MM.1S (cell line): ENCODE measurements at regions not wholly inside any gene's neighbourhood (a gene's known extent, or its start where the extent isn't known, plus 50 kb on each side); places are given as distances from the start of the nearest gene placed in this dataset.

ENCODE experiments used
- DNase-seq: peaks from one replicate; pipeline ENCODE4 v3.0.0-alpha.2; 2015
- H2AFZ ChIP-seq: fragments of 300-600 bp; sonication (generic); 2 replicates; pipeline ENCODE4 v1.6.0; 2016; ENCODE audit warnings: antibody characterized with exemption, low read length
- H3F3A ChIP-seq: fragments of 300-600 bp; sonication (generic); 2 replicates; pipeline ENCODE4 v1.6.1; 2016; ENCODE audit warnings: mild to moderate bottlenecking, antibody characterized with exemption, low read length, moderate library complexity, mixed read lengths; ENCODE audit not compliant: insufficient read depth
- H3K27ac ChIP-seq: fragments of 300-600 bp; sonication (generic); 2 replicates; pipeline ENCODE4 v1.5.1; 2016; ENCODE audit warnings: mild to moderate bottlenecking, low read length
- H3K27me3 ChIP-seq: fragments of 300-600 bp; sonication (generic); replicated peaks from 2 replicates; pipeline ENCODE4 v1.6.0; 2016; ENCODE audit warnings: low read length; ENCODE audit not compliant: insufficient read depth
- H3K36me3 ChIP-seq: fragments of 300-600 bp; sonication (generic); replicated peaks from 2 replicates; pipeline ENCODE4 v1.6.1; 2016; ENCODE audit warnings: mild to moderate bottlenecking, low read length, mixed read lengths; ENCODE audit not compliant: insufficient read depth
- H3K4me1 ChIP-seq: fragments of 300-600 bp; sonication (generic); 2 replicates; pipeline ENCODE4 v1.6.1; 2016; ENCODE audit warnings: low read length, mixed read lengths
- H3K4me2 ChIP-seq: fragments of 300-600 bp; sonication (generic); 2 replicates; pipeline ENCODE4 v1.6.0; 2016; ENCODE audit warnings: low read depth, low read length
- H3K4me3 ChIP-seq: fragments of 300-600 bp; sonication (generic); 2 replicates; pipeline ENCODE4 v1.5.1; 2016; ENCODE audit warnings: low read length, mixed read lengths
- H3K79me2 ChIP-seq: fragments of 300-600 bp; sonication (generic); 2 replicates; pipeline ENCODE4 v1.6.1; 2016; ENCODE audit warnings: mixed run types, low read length, mixed read lengths
- H3K9ac ChIP-seq: fragments of 300-600 bp; sonication (generic); 2 replicates; pipeline ENCODE4 v1.6.1; 2016; ENCODE audit warnings: low read length, mixed read lengths
- H3K9me2 ChIP-seq: fragments of 300-600 bp; sonication (generic); replicated peaks from 2 replicates; pipeline ENCODE4 v1.6.1; 2016; ENCODE audit warnings: mild to moderate bottlenecking, low read length, mixed read lengths; ENCODE audit not compliant: insufficient read depth
- H3K9me3 ChIP-seq: fragments of 300-600 bp; sonication (generic); replicated peaks from 2 replicates; pipeline ENCODE4 v1.6.1; 2016; ENCODE audit warnings: mild to moderate bottlenecking, low read length, mixed read lengths; ENCODE audit not compliant: insufficient read depth
- H4K20me1 ChIP-seq: fragments of 300-600 bp; sonication (generic); 2 replicates; pipeline ENCODE4 v1.6.1; 2016; ENCODE audit warnings: mild to moderate bottlenecking, low read length, moderate library complexity, mixed read lengths; ENCODE audit not compliant: insufficient read depth
- EZH2 ChIP-seq: fragments of 300-600 bp; sonication (generic); optimal IDR thresholded peaks from 2 replicates; pipeline ENCODE3; 2017; ENCODE audit warnings: low read depth, mild to moderate bottlenecking, antibody characterized with exemption, low read length, mixed read lengths
- EZH2phosphoT487 ChIP-seq: fragments of 300-600 bp; sonication (generic); IDR thresholded peaks from 2 replicates; pipeline ENCODE4 v1.6.1; 2018; ENCODE audit warnings: antibody characterized with exemption, low read length
- TF ChIP-seq, protein P1 (sequence below): fragments of 300-600 bp; sonication (generic); IDR thresholded peaks from 2 replicates; pipeline ENCODE4 v1.5.1; 2016; ENCODE audit warnings: antibody characterized with exemption, low read length, mixed read lengths

DNA sequence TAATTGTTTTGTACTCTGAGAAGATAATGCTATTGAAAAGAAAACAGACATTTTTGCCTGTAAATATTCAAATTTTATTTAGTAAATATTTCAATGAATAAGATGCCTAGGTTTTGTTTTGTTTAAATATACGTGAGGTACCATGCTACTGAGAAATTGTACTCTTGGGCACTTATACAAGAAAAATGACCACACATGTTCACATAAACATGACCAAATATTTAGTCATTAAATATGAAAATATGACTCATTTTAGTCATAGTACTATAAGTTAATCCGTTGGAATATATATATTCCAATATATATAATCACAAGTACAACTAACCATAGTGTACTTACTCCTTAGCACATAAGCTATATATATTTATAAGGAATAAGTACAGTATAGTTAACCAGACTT lies 56.7 kb upstream of the ZNF804A start:
- Histone ChIP-seq H4K20me1 (no peaks in the 10 kb centered on the region), H3F3A (no peaks in the 10 kb centered on the region), H3K9me2 (no peaks in the 10 kb centered on the region), H3K27ac (no peak overlapping the region), H3K79me2 (no peaks in the 10 kb centered on the region), H3K4me1 (peaks cover 8% of the 10 kb centered on the region), H3K4me2 (no peak overlapping the region), H3K9ac (no peak overlapping the region), H3K36me3 (no peaks in the 10 kb centered on the region), H3K27me3 (no peaks in the 10 kb centered on the region), H2AFZ (no peak overlapping the region), H3K9me3 (no peaks in the 10 kb centered on the region), H3K4me3 (no peak overlapping the region)
- no peak for TF ChIP-seq EZH2phosphoT487
- TF ChIP-seq EZH2, result no peak
- TF ChIP-seq, protein P1, sequence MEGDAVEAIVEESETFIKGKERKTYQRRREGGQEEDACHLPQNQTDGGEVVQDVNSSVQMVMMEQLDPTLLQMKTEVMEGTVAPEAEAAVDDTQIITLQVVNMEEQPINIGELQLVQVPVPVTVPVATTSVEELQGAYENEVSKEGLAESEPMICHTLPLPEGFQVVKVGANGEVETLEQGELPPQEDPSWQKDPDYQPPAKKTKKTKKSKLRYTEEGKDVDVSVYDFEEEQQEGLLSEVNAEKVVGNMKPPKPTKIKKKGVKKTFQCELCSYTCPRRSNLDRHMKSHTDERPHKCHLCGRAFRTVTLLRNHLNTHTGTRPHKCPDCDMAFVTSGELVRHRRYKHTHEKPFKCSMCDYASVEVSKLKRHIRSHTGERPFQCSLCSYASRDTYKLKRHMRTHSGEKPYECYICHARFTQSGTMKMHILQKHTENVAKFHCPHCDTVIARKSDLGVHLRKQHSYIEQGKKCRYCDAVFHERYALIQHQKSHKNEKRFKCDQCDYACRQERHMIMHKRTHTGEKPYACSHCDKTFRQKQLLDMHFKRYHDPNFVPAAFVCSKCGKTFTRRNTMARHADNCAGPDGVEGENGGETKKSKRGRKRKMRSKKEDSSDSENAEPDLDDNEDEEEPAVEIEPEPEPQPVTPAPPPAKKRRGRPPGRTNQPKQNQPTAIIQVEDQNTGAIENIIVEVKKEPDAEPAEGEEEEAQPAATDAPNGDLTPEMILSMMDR, result no peak
- no peak for DNase-seq

DNA sequence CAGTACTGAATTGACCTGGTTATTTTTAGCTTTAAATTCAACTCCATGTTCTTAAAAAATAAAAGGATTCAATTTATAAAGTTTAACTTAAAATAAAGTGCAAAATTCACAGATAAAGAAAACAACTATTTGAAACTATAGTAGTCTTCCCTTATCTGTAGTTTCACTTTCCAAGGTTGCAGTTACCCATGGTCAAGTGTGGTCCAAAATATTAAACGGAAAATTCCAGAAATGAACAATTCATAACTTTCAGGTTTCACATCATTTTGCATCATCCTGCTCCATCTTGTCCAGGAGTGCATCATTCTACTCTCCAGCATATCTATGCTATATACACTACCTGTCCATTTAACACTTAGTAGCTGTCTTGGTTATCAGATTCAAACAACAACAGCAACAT lies 54.5 kb upstream of the ZNF804A start:
- H3K4me2 ChIP-seq, result peak overlapping the region; percentile 38
- no peaks in the 10 kb centered on the region for H3K36me3 ChIP-seq
- H4K20me1 ChIP-seq, result no peaks in the 10 kb centered on the region
- TF ChIP-seq, protein P1, result no peak
- no peak for TF ChIP-seq EZH2phosphoT487
- no peak for TF ChIP-seq EZH2
- no peaks in the 10 kb centered on the region for H3F3A ChIP-seq
- peak; percentile 38 for DNase-seq
- H3K9me2 ChIP-seq, result no peaks in the 10 kb centered on the region
- H3K4me3 ChIP-seq, result no peak overlapping the region
- H3K9ac ChIP-seq, result no peak overlapping the region
- H3K79me2 ChIP-seq, result no peaks in the 10 kb centered on the region
- no peaks in the 10 kb centered on the region for H3K27me3 ChIP-seq
- H3K9me3 ChIP-seq, result no peaks in the 10 kb centered on the region
- H3K27ac ChIP-seq, result no peak overlapping the region
- H2AFZ ChIP-seq, result peak overlapping the region; percentile 47; the same call in 1 of the 2 replicates
- peaks cover 8% of the 10 kb centered on the region for H3K4me1 ChIP-seq
